ENCODE measurements at regions not wholly inside any gene's neighbourhood (a gene's known extent, or its start where the extent isn't known, plus 50 kb on each side); places are given as distances from the start of the nearest gene placed in this dataset.

- TF ChIP-seq POLR2A (IDR thresholded peaks at IDR 0.05; ENCODE audit: extremely low read depth, insufficient read length) (no peak), MYC (IDR thresholded peaks at IDR 0.05; ENCODE audit: low read depth, low read length) (no peak), MAX (IDR thresholded peaks at IDR 0.05; ENCODE audit: low read depth, low read length) (no peak)
- TF ChIP-seq, protein P1, sequence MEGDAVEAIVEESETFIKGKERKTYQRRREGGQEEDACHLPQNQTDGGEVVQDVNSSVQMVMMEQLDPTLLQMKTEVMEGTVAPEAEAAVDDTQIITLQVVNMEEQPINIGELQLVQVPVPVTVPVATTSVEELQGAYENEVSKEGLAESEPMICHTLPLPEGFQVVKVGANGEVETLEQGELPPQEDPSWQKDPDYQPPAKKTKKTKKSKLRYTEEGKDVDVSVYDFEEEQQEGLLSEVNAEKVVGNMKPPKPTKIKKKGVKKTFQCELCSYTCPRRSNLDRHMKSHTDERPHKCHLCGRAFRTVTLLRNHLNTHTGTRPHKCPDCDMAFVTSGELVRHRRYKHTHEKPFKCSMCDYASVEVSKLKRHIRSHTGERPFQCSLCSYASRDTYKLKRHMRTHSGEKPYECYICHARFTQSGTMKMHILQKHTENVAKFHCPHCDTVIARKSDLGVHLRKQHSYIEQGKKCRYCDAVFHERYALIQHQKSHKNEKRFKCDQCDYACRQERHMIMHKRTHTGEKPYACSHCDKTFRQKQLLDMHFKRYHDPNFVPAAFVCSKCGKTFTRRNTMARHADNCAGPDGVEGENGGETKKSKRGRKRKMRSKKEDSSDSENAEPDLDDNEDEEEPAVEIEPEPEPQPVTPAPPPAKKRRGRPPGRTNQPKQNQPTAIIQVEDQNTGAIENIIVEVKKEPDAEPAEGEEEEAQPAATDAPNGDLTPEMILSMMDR (IDR thresholded peaks at IDR 0.05; ENCODE audit: low read depth, low read length), result no peak
Measured at GRCh38 chr9:90310521-90310876, 332.1 kb downstream of the DIRAS2 start.
